HepG2 (cell line): ENCODE measurements at regions not wholly inside any gene's neighbourhood (a gene's known extent, or its start where the extent isn't known, plus 50 kb on each side); places are given as distances from the start of the nearest gene placed in this dataset.
A peak's percentile ranks its signal among the peaks of the same experiment; 100 is the strongest.

Source experiments
- ATAC-seq: fragments of 200-7000 bp; cut with Tn5 transposase; 3 replicates; pipeline ENCODE4 v1.9.1; 2020; ENCODE audit warnings: mild to moderate bottlenecking, moderate library complexity
- BruUV-seq: library from RNA; stranded (reverse); fragments of 400-500 nt; replicated peaks from 2 replicates; lab custom pipeline; 2021; lab: Mats Ljungman, UMichigan
- CTCF ChIA-PET: fragments of 300-600 bp; formaldehyde crosslinking; extraction: SDS; loops from one replicate; lab custom pipeline; 2021; ENCODE audit warnings: low total read pairs, inconsistent platforms, low intra/inter-chr PET ratio; lab: Yijun Ruan, JAX
- POLR2A ChIA-PET: fragments of 350-600 bp; sonication (Branson Sonifier 250); formaldehyde crosslinking; loops from one replicate; lab custom pipeline; 2020; ENCODE audit warnings: antibody characterized with exemption, inconsistent platforms; lab: Yijun Ruan, JAX
- DNase-seq: peaks from one replicate; pipeline ENCODE4 v3.0.0-alpha.2; 2015; ENCODE audit warnings: low spot score
- FAIRE-seq: peaks from 3 replicates; lab custom pipeline; 2011; peaks lifted over from hg19 to GRCh38; lab: Jason Lieb, UNC
- H2AFZ ChIP-seq: one replicate; pipeline ENCODE4 v1.6.1; 2011; ENCODE audit warnings: low read length, inconsistent platforms
- H3K27ac ChIP-seq: fragments of 300-600 bp; 3 replicates; pipeline ENCODE4 v1.8.0; 2011; ENCODE audit warnings: mixed run types, mild to moderate bottlenecking, mixed read lengths, low read length, inconsistent platforms; ENCODE audit not compliant: insufficient read depth; ENCODE audit errors: extremely low read length
- H3K27me3 ChIP-seq, 2 experiments: fragments of 200-600 bp in 1 of 2; 2 replicates in 1 of 2; 3 replicates in 1 of 2; pipeline versions ENCODE4 v1.6.0 to v1.8.0; 2011; ENCODE audit warnings: low read length in 2 of 2, mild to moderate bottlenecking in 2 of 2, moderate library complexity in 2 of 2, inconsistent platforms in 1 of 2; ENCODE audit not compliant: insufficient read depth in 2 of 2, control insufficient read depth in 1 of 2
- H3K36me3 ChIP-seq, 2 experiments: fragments of 200-600 bp in 1 of 2; replicated peaks in 1 of 2; 2 replicates in 1 of 2; 3 replicates in 1 of 2; pipeline versions ENCODE4 v1.5.1 to v1.8.0; 2011; ENCODE audit warnings: low read length in 2 of 2, inconsistent platforms in 1 of 2; ENCODE audit not compliant: insufficient read depth in 2 of 2, control insufficient read depth in 1 of 2
- H3K4me1 ChIP-seq: 2 replicates; pipeline ENCODE4 v1.5.1; 2012; ENCODE audit warnings: low read length, inconsistent platforms; ENCODE audit not compliant: insufficient read depth
- H3K4me2 ChIP-seq: 2 replicates; pipeline ENCODE4 v1.6.0; 2011; ENCODE audit warnings: low read depth, low read length, inconsistent platforms
- H3K4me3 ChIP-seq, 3 experiments: fragments of 200-600 bp in 1 of 3; sonication (generic), shearing (Covaris generic) in 1 of 3; replicated peaks in 1 of 3; 2 replicates each; pipeline ENCODE4 v1.5.1; 2011 to 2016; ENCODE audit warnings: low read length in 3 of 3, inconsistent platforms in 2 of 3, low read depth in 2 of 3, mild to moderate bottlenecking in 2 of 3, control low read depth in 1 of 3, mixed read lengths in 1 of 3; ENCODE audit not compliant: insufficient read depth in 1 of 3
- H3K79me2 ChIP-seq: one replicate; pipeline ENCODE4 v1.6.1; 2011; ENCODE audit warnings: low read length, inconsistent platforms; ENCODE audit not compliant: insufficient read depth
- H3K9ac ChIP-seq: 2 replicates; pipeline ENCODE4 v1.6.0; 2011; ENCODE audit warnings: mild to moderate bottlenecking, low read depth, low read length, inconsistent platforms; ENCODE audit not compliant: insufficient read depth
- H3K9me3 ChIP-seq: 2 replicates; pipeline ENCODE4 v1.5.1; 2012; ENCODE audit warnings: mild to moderate bottlenecking, low read length
- H4K20me1 ChIP-seq: 2 replicates; pipeline ENCODE4 v1.6.0; 2011; ENCODE audit warnings: inconsistent platforms, mild to moderate bottlenecking, low read length, moderate library complexity; ENCODE audit not compliant: insufficient read depth
- BCL6 ChIP-seq: IDR thresholded peaks from 2 replicates; pipeline ENCODE4 v1.6.1; 2016; ENCODE audit warnings: missing genetic modification reagents, missing compliant biosample characterization
- GATAD2A ChIP-seq: IDR thresholded peaks from 2 replicates; pipeline ENCODE4 v1.6.1; 2016
- ISX ChIP-seq: sonication (generic); formaldehyde crosslinking; conservative IDR thresholded peaks from 2 replicates; pipeline ENCODE4 v1.5.0; 2020; ENCODE audit warnings: missing genetic modification reagents
- KDM1A ChIP-seq: IDR thresholded peaks from 2 replicates; pipeline ENCODE4 v1.6.1; 2016; ENCODE audit warnings: missing compliant biosample characterization
- KLF11 ChIP-seq: IDR thresholded peaks from 2 replicates; pipeline ENCODE4 v1.6.1; 2016; ENCODE audit warnings: missing compliant biosample characterization
- MAZ ChIP-seq, 2 experiments: sonication (generic) in 1 of 2; formaldehyde crosslinking in 1 of 2; IDR thresholded peaks; 2 replicates each; pipeline versions ENCODE4 v1.5.0 to v1.6.1; 2012 to 2020; ENCODE audit warnings: low read depth in 2 of 2, mild to moderate bottlenecking in 2 of 2, borderline replicate concordance in 1 of 2, improper control_type of control experiment in 1 of 2, low read length in 1 of 2, missing genetic modification reagents in 1 of 2, moderate library complexity in 1 of 2
- NR2C2 ChIP-seq: sonication (generic); formaldehyde crosslinking; IDR thresholded peaks from 2 replicates; pipeline ENCODE4 v1.4.0; 2020; ENCODE audit warnings: missing genetic modification reagents, mild to moderate bottlenecking, moderate library complexity, borderline replicate concordance
- PAF1 ChIP-seq: IDR thresholded peaks from 2 replicates; pipeline ENCODE4 v1.6.1; 2016; ENCODE audit warnings: missing genetic modification reagents, missing compliant biosample characterization
- STAT5B ChIP-seq: sonication (generic); formaldehyde crosslinking; IDR thresholded peaks from 2 replicates; pipeline ENCODE4 v1.4.0; 2020; ENCODE audit warnings: missing genetic modification reagents
- TOE1 ChIP-seq: sonication (generic); formaldehyde crosslinking; IDR thresholded peaks from 2 replicates; pipeline ENCODE4 v1.4.0; 2020; ENCODE audit warnings: mild to moderate bottlenecking, missing genetic modification reagents
- ZNF225 ChIP-seq: sonication (generic); formaldehyde crosslinking; IDR thresholded peaks from 2 replicates; pipeline ENCODE4 v1.4.0; 2020; ENCODE audit warnings: mild to moderate bottlenecking, missing genetic modification reagents
- ZNF33B ChIP-seq: sonication (generic); formaldehyde crosslinking; IDR thresholded peaks from 2 replicates; pipeline ENCODE4 v1.5.1; 2020; ENCODE audit warnings: mild to moderate bottlenecking, missing genetic modification reagents
- ZNF430 ChIP-seq: sonication (generic); formaldehyde crosslinking; IDR thresholded peaks from 2 replicates; pipeline ENCODE4 v1.9.0; 2021; ENCODE audit warnings: mild to moderate bottlenecking, missing genetic modification reagents
- ZNF44 ChIP-seq: sonication (generic); formaldehyde crosslinking; IDR thresholded peaks from 2 replicates; pipeline ENCODE4 v1.5.1; 2020; ENCODE audit warnings: mild to moderate bottlenecking, missing genetic modification reagents
- ZNF468 ChIP-seq: sonication (generic); formaldehyde crosslinking; IDR thresholded peaks from 2 replicates; pipeline ENCODE4 v1.8.0; 2022; ENCODE audit warnings: mild to moderate bottlenecking, moderate library complexity, missing genetic modification reagents
- WGBS: methylation state at CpG from one replicate; pipeline ENCODE4 v1.1.6; 2017; ENCODE audit warnings: low lambda C conversion rate; 5-methylcytosine and 5-hydroxymethylcytosine counted together
- in situ Hi-C: cut with HindIII; loops from 2 replicates; pipeline ENCODE4 v1.10.0; 2017; ENCODE audit warnings: low pct_unique_long_range_greater_than_20kb; ENCODE audit not compliant: extremely low pct_ligation_motif_present
- intact Hi-C: fragments of 100-400 bp; cut with micrococcal nuclease; formaldehyde crosslinking; loops from one replicate; pipeline ENCODE4 v1.10.0; 2022; ENCODE audit not compliant: unreplicated experiment
- TF ChIP-seq, protein P1 (sequence below): sonication (generic); formaldehyde crosslinking; IDR thresholded peaks from 2 replicates; pipeline ENCODE4 v1.4.0; 2020; ENCODE audit warnings: missing genetic modification reagents, borderline replicate concordance
- TF ChIP-seq, protein P2 (sequence below): sonication (generic); formaldehyde crosslinking; IDR thresholded peaks from 2 replicates; pipeline ENCODE4 v1.8.0; 2022; ENCODE audit warnings: mild to moderate bottlenecking, missing genetic modification reagents
- TF ChIP-seq, protein P3 (sequence below): sonication (generic); formaldehyde crosslinking; IDR thresholded peaks from 2 replicates; pipeline ENCODE4 v1.4.0; 2020; ENCODE audit warnings: missing genetic modification reagents
- TF ChIP-seq, protein P4 (sequence below): sonication (generic); formaldehyde crosslinking; conservative IDR thresholded peaks from 2 replicates; pipeline ENCODE4 v1.5.0; 2020; ENCODE audit warnings: missing genetic modification reagents

DNA sequence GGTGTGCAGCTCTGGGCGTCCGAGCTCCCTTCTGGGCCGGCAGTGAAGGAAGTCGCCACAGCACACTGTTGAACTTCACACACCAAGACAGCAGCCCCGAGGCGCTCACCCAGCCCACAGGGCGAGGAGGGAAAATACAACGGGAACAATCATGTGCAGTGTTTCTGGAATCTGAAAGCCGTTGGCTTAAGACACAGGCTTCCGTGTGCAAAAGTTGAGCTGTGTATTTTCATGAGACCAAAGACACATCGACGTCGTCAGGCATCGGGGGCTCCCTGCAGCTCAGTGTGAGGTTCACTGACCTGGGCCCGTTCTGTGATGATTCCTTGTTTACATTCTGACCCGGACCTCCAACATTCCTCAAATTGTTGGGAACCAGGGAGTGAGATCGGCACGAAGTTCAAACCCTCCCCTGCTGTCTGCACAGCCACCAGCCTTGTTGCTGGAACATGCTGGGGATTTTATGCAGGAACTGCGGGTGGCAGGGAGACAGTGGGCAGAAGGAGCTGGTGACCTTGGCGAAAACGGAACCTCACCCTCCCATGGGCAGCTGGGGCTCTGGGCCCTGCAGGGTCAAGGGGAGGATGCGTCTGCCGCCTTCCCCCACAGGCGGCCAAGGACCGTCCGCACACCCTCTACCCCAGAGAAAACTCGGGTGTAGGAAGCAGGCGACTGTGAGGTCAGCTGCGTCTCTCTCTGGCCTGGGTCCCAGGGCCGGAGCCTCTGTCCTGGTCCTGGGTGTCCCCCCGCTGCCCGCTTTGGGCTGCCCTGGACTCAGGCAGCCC lies 72.2 kb downstream of the METRNL start:
- DNase-seq (peak; percentile 94), ATAC-seq (peak; percentile 90), FAIRE-seq (peak; percentile 99)
- Histone ChIP-seq H3K27ac (peak overlapping the region; percentile 57), H3K79me2 (no peaks in the 10 kb centered on the region), H3K4me2 (peak overlapping the region; percentile 80), H2AFZ (no peak overlapping the region), H3K27me3 (peaks cover 1 to 27% of the 10 kb centered on the region in 2 experiments), H3K4me1 (peaks cover 33% of the 10 kb centered on the region), H3K9me3 (no peaks in the 10 kb centered on the region), H3K36me3 (no peaks in the 10 kb centered on the region), H4K20me1 (no peaks in the 10 kb centered on the region), H3K4me3 (peak overlapping the region; percentile 12 to 61 (median 35); a peak in 5 of 6 replicates), H3K9ac (peak overlapping the region; percentile 67)
- ChIA-PET POLR2A (interaction anchor here (0.6 to 1.7 kb wide), 9 partner anchors 8 to 103 kb away, joined by 3 to 20 read pairs (median 4); no protein-coding TSS in a partner anchor), CTCF (no interaction called here)
- 4% methylated on average over 23 of the region's 32 CpGs for WGBS
- BruUV-seq, result no TSS peak
- intact Hi-C loops (loop anchor here (1.0 kb wide), 1 partner anchor 23 kb away; no protein-coding TSS in a partner anchor), in situ Hi-C loops (no loop called here)
- TF ChIP-seq ZNF33B (0 out of 2 replicates have a peak, but pooled peaks have one; percentile 67), TOE1 (CRISPR knock-in tag) (peak; percentile 95; the same call in 1 of the 2 replicates), ZNF430 (CRISPR knock-in tag) (peak; percentile 79; the same call in 1 of the 2 replicates), ZNF225 (CRISPR knock-in tag) (0 out of 2 replicates have a peak, but pooled peaks have one; percentile 45), NR2C2 (peak; percentile 61), ZNF468 (CRISPR knock-in tag) (peak; percentile 65; the same call in 1 of the 2 replicates), BCL6 (CRISPR knock-in tag) (peak; percentile 93), MAZ (IDR thresholded peaks at IDR 0.05; ENCODE audit: borderline replicate concordance, low read depth, low read length) (peak; percentile 56; the same call in 1 of the 2 replicates), MAZ (CRISPR knock-in tag; IDR thresholded peaks at IDR 0.05; ENCODE audit: low read depth) (peak; percentile 83), STAT5B (CRISPR knock-in tag) (peak; percentile 53), KLF11 (CRISPR knock-in tag) (peak; percentile 64; the same call in 1 of the 2 replicates), GATAD2A (peak; percentile 94), ZNF44 (CRISPR knock-in tag) (peak; percentile 84; the same call in 1 of the 2 replicates), PAF1 (CRISPR knock-in tag) (no peak), KDM1A (CRISPR knock-in tag) (peak; percentile 75), ISX (CRISPR knock-in tag) (no peak)
- TF ChIP-seq, protein P1, sequence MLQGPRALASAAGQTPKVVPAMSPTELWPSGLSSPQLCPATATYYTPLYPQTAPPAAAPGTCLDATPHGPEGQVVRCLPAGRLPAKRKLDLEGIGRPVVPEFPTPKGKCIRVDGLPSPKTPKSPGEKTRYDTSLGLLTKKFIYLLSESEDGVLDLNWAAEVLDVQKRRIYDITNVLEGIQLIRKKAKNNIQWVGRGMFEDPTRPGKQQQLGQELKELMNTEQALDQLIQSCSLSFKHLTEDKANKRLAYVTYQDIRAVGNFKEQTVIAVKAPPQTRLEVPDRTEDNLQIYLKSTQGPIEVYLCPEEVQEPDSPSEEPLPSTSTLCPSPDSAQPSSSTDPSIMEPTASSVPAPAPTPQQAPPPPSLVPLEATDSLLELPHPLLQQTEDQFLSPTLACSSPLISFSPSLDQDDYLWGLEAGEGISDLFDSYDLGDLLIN, result 0 out of 2 replicates have a peak, but pooled peaks have one; percentile 20
- TF ChIP-seq, protein P2, sequence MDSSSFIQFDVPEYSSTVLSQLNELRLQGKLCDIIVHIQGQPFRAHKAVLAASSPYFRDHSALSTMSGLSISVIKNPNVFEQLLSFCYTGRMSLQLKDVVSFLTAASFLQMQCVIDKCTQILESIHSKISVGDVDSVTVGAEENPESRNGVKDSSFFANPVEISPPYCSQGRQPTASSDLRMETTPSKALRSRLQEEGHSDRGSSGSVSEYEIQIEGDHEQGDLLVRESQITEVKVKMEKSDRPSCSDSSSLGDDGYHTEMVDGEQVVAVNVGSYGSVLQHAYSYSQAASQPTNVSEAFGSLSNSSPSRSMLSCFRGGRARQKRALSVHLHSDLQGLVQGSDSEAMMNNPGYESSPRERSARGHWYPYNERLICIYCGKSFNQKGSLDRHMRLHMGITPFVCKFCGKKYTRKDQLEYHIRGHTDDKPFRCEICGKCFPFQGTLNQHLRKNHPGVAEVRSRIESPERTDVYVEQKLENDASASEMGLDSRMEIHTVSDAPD (CRISPR knock-in tag), result peak; percentile 83; the same call in 1 of the 2 replicates
- TF ChIP-seq, protein P3, sequence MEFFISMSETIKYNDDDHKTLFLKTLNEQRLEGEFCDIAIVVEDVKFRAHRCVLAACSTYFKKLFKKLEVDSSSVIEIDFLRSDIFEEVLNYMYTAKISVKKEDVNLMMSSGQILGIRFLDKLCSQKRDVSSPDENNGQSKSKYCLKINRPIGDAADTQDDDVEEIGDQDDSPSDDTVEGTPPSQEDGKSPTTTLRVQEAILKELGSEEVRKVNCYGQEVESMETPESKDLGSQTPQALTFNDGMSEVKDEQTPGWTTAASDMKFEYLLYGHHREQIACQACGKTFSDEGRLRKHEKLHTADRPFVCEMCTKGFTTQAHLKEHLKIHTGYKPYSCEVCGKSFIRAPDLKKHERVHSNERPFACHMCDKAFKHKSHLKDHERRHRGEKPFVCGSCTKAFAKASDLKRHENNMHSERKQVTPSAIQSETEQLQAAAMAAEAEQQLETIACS (CRISPR knock-in tag), result peak; percentile 35; the same call in 1 of the 2 replicates
- TF ChIP-seq, protein P4, sequence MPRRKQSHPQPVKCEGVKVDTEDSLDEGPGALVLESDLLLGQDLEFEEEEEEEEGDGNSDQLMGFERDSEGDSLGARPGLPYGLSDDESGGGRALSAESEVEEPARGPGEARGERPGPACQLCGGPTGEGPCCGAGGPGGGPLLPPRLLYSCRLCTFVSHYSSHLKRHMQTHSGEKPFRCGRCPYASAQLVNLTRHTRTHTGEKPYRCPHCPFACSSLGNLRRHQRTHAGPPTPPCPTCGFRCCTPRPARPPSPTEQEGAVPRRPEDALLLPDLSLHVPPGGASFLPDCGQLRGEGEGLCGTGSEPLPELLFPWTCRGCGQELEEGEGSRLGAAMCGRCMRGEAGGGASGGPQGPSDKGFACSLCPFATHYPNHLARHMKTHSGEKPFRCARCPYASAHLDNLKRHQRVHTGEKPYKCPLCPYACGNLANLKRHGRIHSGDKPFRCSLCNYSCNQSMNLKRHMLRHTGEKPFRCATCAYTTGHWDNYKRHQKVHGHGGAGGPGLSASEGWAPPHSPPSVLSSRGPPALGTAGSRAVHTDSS (CRISPR knock-in tag), result no peak
